GM23248 (cell line): ENCODE measurements at regions not wholly inside any gene's neighbourhood (a gene's known extent, or its start where the extent isn't known, plus 50 kb on each side); places are given as distances from the start of the nearest gene placed in this dataset.

Source experiments
- DNase-seq: peaks from one replicate; pipeline ENCODE4 v3.0.0-alpha.2; 2015
- H2AFZ ChIP-seq: fragments of 200-600 bp; sonication (generic); 2 replicates; pipeline ENCODE4 v1.6.1; 2016; ENCODE audit warnings: antibody characterized with exemption
- H3F3A ChIP-seq: fragments of 200-600 bp; sonication (generic); 2 replicates; pipeline ENCODE4 v1.6.1; 2016; ENCODE audit warnings: mild to moderate bottlenecking, antibody characterized with exemption, mixed run types; ENCODE audit not compliant: insufficient read depth
- H3K27ac ChIP-seq: fragments of 200-600 bp; sonication (generic); 2 replicates; pipeline ENCODE4 v1.5.1; 2016; ENCODE audit warnings: mild to moderate bottlenecking
- H3K27me3 ChIP-seq: fragments of 200-600 bp; sonication (generic); replicated peaks from 2 replicates; pipeline ENCODE4 v1.6.1; 2016; ENCODE audit warnings: mild to moderate bottlenecking; ENCODE audit not compliant: insufficient read depth
- H3K36me3 ChIP-seq: fragments of 200-600 bp; sonication (generic); 2 replicates; pipeline ENCODE4 v1.6.1; 2016; ENCODE audit warnings: low read depth, mild to moderate bottlenecking
- H3K4me1 ChIP-seq: fragments of 200-600 bp; sonication (generic); 2 replicates; pipeline ENCODE4 v1.6.1; 2016; ENCODE audit warnings: mild to moderate bottlenecking; ENCODE audit not compliant: insufficient read depth
- H3K4me2 ChIP-seq: fragments of 200-600 bp; sonication (generic); one replicate; pipeline ENCODE4 v1.6.1; 2016; ENCODE audit warnings: mild to moderate bottlenecking; ENCODE audit not compliant: unreplicated experiment
- H3K4me3 ChIP-seq: fragments of 200-600 bp; sonication (generic); 2 replicates; pipeline ENCODE4 v1.5.1; 2016; ENCODE audit warnings: mild to moderate bottlenecking
- H3K79me2 ChIP-seq: fragments of 200-600 bp; sonication (generic); 2 replicates; pipeline ENCODE4 v1.6.1; 2016; ENCODE audit warnings: mild to moderate bottlenecking; ENCODE audit not compliant: insufficient read depth
- H3K9ac ChIP-seq: fragments of 200-600 bp; sonication (generic); 2 replicates; pipeline ENCODE4 v1.6.1; 2016; ENCODE audit warnings: mild to moderate bottlenecking
- H3K9me2 ChIP-seq: fragments of 200-600 bp; sonication (generic); 2 replicates; pipeline ENCODE4 v1.6.1; 2016; ENCODE audit warnings: mixed run types, mild to moderate bottlenecking, moderate library complexity; ENCODE audit not compliant: insufficient read depth
- H3K9me3 ChIP-seq: fragments of 200-600 bp; sonication (generic); one replicate; pipeline ENCODE4 v1.6.1; 2017; ENCODE audit warnings: low read depth
- H4K20me1 ChIP-seq: fragments of 200-600 bp; sonication (generic); 2 replicates; pipeline ENCODE4 v1.6.0; 2016; ENCODE audit not compliant: insufficient read depth
- EZH2 ChIP-seq: fragments of 200-600 bp; sonication (generic); IDR thresholded peaks from 2 replicates; pipeline ENCODE4 v1.6.1; 2018; ENCODE audit warnings: antibody characterized with exemption, mild to moderate bottlenecking; ENCODE audit not compliant: insufficient read depth, poor library complexity, severe bottlenecking
- EZH2phosphoT487 ChIP-seq: fragments of 200-600 bp; sonication (generic); IDR thresholded peaks from 2 replicates; pipeline ENCODE4 v1.6.1; 2018; ENCODE audit warnings: antibody characterized with exemption, moderate library complexity, mild to moderate bottlenecking, low read depth; ENCODE audit not compliant: insufficient read depth
- WGBS, 2 experiments: methylation state at CpG; one replicate each; pipeline ENCODE4 v1.1.6; 2015 to 2017; ENCODE audit warnings: low lambda C conversion rate in 2 of 2, low coverage in 1 of 2; ENCODE audit errors: missing lambda C conversion rate in 2 of 2; 5-methylcytosine and 5-hydroxymethylcytosine counted together
- in situ Hi-C: fragments of 300-500 bp; cut with MboI; formaldehyde crosslinking; loops from 2 replicates; pipeline ENCODE4 v1.15.0; 2020

GRCh38 chr12:90153827-90154226 lies 445.2 kb upstream of the ATP2B1 start:
- no peaks in the 10 kb centered on the region for H3K9me3 ChIP-seq
- in situ Hi-C loops, result no loop called here
- 92 to 93% methylated on average over 5 of the region's 5 CpGs for WGBS, 2 experiments
- no peak overlapping the region for H2AFZ ChIP-seq
- no peaks in the 10 kb centered on the region for H3K4me1 ChIP-seq
- H3K36me3 ChIP-seq, result no peaks in the 10 kb centered on the region
- H3K27me3 ChIP-seq, result no peaks in the 10 kb centered on the region
- TF ChIP-seq EZH2phosphoT487 (no peak), EZH2 (no peak)
- no peak overlapping the region for H3K4me3 ChIP-seq
- H3K27ac ChIP-seq, result no peak overlapping the region
- no peak overlapping the region for H3K9ac ChIP-seq
- DNase-seq, result no peak
- H3K9me2 ChIP-seq, result no peaks in the 10 kb centered on the region
- no peaks in the 10 kb centered on the region for H3K79me2 ChIP-seq
- H3K4me2 ChIP-seq, result no peak overlapping the region
- H3F3A ChIP-seq, result no peaks in the 10 kb centered on the region
- no peaks in the 10 kb centered on the region for H4K20me1 ChIP-seq

DNA sequence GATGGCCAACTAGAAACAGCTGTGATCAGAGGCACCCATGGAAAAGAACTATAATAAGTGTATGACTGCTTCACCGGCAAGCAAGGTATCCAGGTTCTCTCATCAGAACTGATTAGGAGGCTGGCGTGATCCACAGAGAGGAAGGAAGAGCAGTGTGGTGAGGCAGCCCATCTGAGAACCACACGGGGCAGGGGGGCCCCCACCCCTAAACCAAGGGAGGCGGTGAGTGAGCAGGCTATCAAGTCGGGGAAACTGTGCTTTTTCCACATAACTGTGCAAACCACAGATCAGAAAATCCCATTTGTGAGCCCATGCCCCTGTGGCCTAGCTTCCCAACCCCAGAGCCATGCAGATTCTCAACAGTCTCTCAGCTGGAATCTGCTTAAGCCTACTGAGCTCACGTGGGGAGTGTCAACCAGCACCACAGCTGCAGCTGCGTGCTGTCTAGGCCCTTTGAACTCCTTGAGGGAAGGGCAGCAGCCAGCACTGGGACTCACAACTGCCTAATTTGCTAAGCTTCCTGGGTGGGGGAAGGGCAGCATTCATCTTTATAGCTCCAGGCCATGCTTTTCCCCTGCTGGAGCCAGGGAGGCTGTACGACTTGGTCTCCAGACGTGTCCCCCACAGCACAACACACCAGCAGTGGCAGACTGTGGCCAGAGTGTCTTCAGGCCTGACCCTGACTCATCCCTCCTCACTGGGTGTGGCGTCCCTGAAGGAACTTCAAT lies 444.4 kb upstream of the ATP2B1 start:
- Histone ChIP-seq H3K27ac (no peak overlapping the region), H3K4me2 (no peak overlapping the region), H3K9me2 (no peaks in the 10 kb centered on the region), H3K36me3 (no peaks in the 10 kb centered on the region), H2AFZ (no peak overlapping the region), H4K20me1 (no peaks in the 10 kb centered on the region), H3K9me3 (no peaks in the 10 kb centered on the region), H3F3A (no peaks in the 10 kb centered on the region), H3K9ac (no peak overlapping the region), H3K27me3 (no peaks in the 10 kb centered on the region), H3K79me2 (no peaks in the 10 kb centered on the region), H3K4me3 (no peak overlapping the region), H3K4me1 (no peaks in the 10 kb centered on the region)
- in situ Hi-C loops, result no loop called here
- peak; percentile 47 for DNase-seq
- TF ChIP-seq EZH2phosphoT487 (no peak), EZH2 (no peak)
- WGBS, 2 experiments, result 49 to 53% methylated on average over 10 of the region's 10 CpGs

DNA sequence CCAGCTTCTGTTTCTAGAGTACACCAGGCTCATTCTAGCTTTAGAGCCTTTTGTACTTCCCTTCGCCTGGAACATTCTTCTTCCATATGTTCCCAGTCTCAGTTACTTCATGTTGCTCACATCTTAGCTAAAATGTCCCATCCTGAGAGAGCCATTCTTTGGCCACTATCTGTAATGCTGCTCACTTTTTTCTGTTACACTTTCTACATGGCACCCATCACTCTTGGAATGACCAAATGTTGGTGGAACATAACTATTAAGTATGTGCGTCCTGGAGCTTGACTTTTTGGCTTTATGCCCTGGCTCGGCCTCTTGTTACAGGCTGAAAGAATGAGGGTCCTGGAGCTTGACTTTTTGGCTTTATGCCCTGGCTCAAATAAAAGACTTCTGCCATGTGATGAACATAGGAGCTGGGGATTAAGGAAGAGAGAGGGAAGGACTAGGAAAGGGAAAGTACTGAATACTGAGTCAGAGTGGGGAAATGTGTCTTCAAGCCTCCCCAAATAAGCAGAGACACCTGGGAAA lies 442.9 kb upstream of the ATP2B1 start:
- DNase-seq, result no peak
- Histone ChIP-seq H3K36me3 (no peaks in the 10 kb centered on the region), H3K27me3 (no peaks in the 10 kb centered on the region), H3F3A (no peaks in the 10 kb centered on the region), H4K20me1 (no peaks in the 10 kb centered on the region), H3K4me3 (no peak overlapping the region), H3K79me2 (no peaks in the 10 kb centered on the region), H3K9ac (no peak overlapping the region), H3K4me1 (no peaks in the 10 kb centered on the region), H3K4me2 (no peak overlapping the region), H2AFZ (no peak overlapping the region), H3K27ac (no peak overlapping the region), H3K9me3 (no peaks in the 10 kb centered on the region), H3K9me2 (no peaks in the 10 kb centered on the region)
- in situ Hi-C loops, result no loop called here
- TF ChIP-seq EZH2, result no peak
- TF ChIP-seq EZH2phosphoT487, result no peak
- WGBS, 2 experiments, result 41 to 60% methylated on average over 3 of the region's 3 CpGs

DNA sequence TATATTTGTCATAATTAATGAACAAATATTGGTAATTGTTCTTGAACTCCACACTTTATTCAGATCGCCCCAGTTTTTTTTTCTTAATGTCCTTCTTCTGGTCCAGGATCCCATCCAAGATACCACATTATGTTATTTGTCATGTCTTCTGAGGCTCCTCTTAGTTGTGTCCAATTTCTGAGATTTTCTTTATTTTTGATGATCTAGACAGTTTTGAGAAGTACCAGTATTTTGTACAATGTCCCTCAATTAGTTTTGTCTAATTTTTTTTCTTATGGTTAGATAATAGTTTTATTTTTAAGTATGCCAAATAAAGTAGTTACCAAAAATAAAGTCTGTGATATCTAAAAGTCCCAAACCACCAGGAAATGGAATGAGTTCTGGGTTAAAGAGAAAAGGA lies 440.8 kb upstream of the ATP2B1 start:
- H3K27ac ChIP-seq, result no peak overlapping the region
- H3K9me2 ChIP-seq, result no peaks in the 10 kb centered on the region
- H3K9me3 ChIP-seq, result no peaks in the 10 kb centered on the region
- no peak for DNase-seq
- no peaks in the 10 kb centered on the region for H3F3A ChIP-seq
- H3K79me2 ChIP-seq, result no peaks in the 10 kb centered on the region
- H3K4me1 ChIP-seq, result no peaks in the 10 kb centered on the region
- H3K4me3 ChIP-seq, result no peak overlapping the region
- no peaks in the 10 kb centered on the region for H4K20me1 ChIP-seq
- H3K27me3 ChIP-seq, result no peaks in the 10 kb centered on the region
- H3K4me2 ChIP-seq, result no peak overlapping the region
- TF ChIP-seq EZH2phosphoT487, result no peak
- in situ Hi-C loops, result no loop called here
- no peak overlapping the region for H3K9ac ChIP-seq
- no peak overlapping the region for H2AFZ ChIP-seq
- H3K36me3 ChIP-seq, result no peaks in the 10 kb centered on the region
- 97% methylated on average over 1 of the region's 1 CpG for WGBS, 2 experiments
